Prostate gland (tissue), 2 donors: ENCODE measurements at regions not wholly inside any gene's neighbourhood (a gene's known extent, or its start where the extent isn't known, plus 50 kb on each side); places are given as distances from the start of the nearest gene placed in this dataset.

ENCODE experiments used
- CTCF ChIP-seq, 4 experiments: fragments of 200-600 bp in 2 of 4; fragments of 450-650 bp in 2 of 4; sonication (generic) in 2 of 4; IDR thresholded peaks; 1 replicate in 3 of 4; 2 replicates in 1 of 4; pipeline ENCODE4 v1.5.1; 2016 to 2019; ENCODE audit warnings: antibody characterized with exemption in 4 of 4, mild to moderate bottlenecking in 2 of 4, moderate library complexity in 2 of 4
- POLR2A ChIP-seq: fragments of 450-650 bp; IDR thresholded peaks from one replicate; pipeline ENCODE4 v1.6.1; 2016; ENCODE audit warnings: antibody characterized with exemption, mild to moderate bottlenecking
- POLR2AphosphoS5 ChIP-seq: sonication (generic); formaldehyde crosslinking; IDR thresholded peaks from one replicate; pipeline ENCODE4 v1.6.1; 2017; ENCODE audit warnings: antibody characterized with exemption

GRCh38 chr4:167811958-167812357, 280.4 kb upstream of the ANXA10 start:
- TF ChIP-seq CTCF (IDR thresholded peaks at IDR 0.05) (no peak), POLR2A (no peak), POLR2AphosphoS5 (no peak)
